NCI-H2107 treated with DMSO at 0.1 percent for 48 hours (cell line): ENCODE measurements at regions not wholly inside any gene's neighbourhood (a gene's known extent, or its start where the extent isn't known, plus 50 kb on each side); places are given as distances from the start of the nearest gene placed in this dataset.
"Not testable (repeated sequence)": the region's sequence is repeated elsewhere in the genome, so short reads cannot be mapped to it uniquely, and the experiment has no call there.

Experiments used
- DNase-seq: peaks from one replicate; lab custom pipeline; 2025; ENCODE audit not compliant: unreplicated experiment; lab: John Stamatoyannopoulos, UW

- DNase-seq, result no peak
These were observed 341.7 kb upstream of the TYRP1 start for GRCh38 chr9:12351293-12352044.

GRCh38 chr9:12352045-12352315 is 341.2 kb upstream of the TYRP1 start:
- no peak for DNase-seq

- DNase-seq, result no peak
These were observed 329.7 kb upstream of the TYRP1 start for GRCh38 chr9:12363439-12363838.

- DNase-seq, result no peak
These were observed 324.6 kb upstream of the TYRP1 start for GRCh38 chr9:12368569-12368968.

- no peak for DNase-seq
These were observed 301.2 kb upstream of the TYRP1 start for GRCh38 chr9:12391839-12392509.

GRCh38 chr9:12394105-12394504 is 299.1 kb upstream of the TYRP1 start:
- DNase-seq, result no peak

- DNase-seq, result no peak
These were observed 289.5 kb upstream of the TYRP1 start for GRCh38 chr9:12403721-12404120.

GRCh38 chr9:12413986-12414385 is 279.2 kb upstream of the TYRP1 start:
- DNase-seq, result no peak

- DNase-seq, result no peak
These were observed 278.7 kb upstream of the TYRP1 start for GRCh38 chr9:12414514-12414913.

GRCh38 chr9:12415361-12415760 is 277.8 kb upstream of the TYRP1 start:
- DNase-seq, result no peak

GRCh38 chr9:12416716-12417115 is 276.5 kb upstream of the TYRP1 start:
- DNase-seq, result no peak

GRCh38 chr9:12424243-12424642 is 268.9 kb upstream of the TYRP1 start:
- no peak for DNase-seq

- no peak for DNase-seq
These were observed 267.0 kb upstream of the TYRP1 start for GRCh38 chr9:12425878-12426864.

GRCh38 chr9:12439267-12439666 is 253.9 kb upstream of the TYRP1 start:
- no peak for DNase-seq

GRCh38 chr9:12441080-12441479 is 252.1 kb upstream of the TYRP1 start:
- DNase-seq, result not testable (repeated sequence)

GRCh38 chr9:12441506-12441905 is 251.7 kb upstream of the TYRP1 start:
- DNase-seq, result no peak

GRCh38 chr9:12448246-12448645 is 244.9 kb upstream of the TYRP1 start:
- no peak for DNase-seq

GRCh38 chr9:12457237-12457636 is 235.9 kb upstream of the TYRP1 start:
- no peak for DNase-seq

- DNase-seq, result no peak
These were observed 231.3 kb upstream of the TYRP1 start for GRCh38 chr9:12461763-12462460.

- DNase-seq, result no peak
These were observed 230.3 kb upstream of the TYRP1 start for GRCh38 chr9:12462861-12463260.

- no peak for DNase-seq
These were observed 229.5 kb upstream of the TYRP1 start for GRCh38 chr9:12463641-12464040.
